ENCODE measurements at regions not wholly inside any gene's neighbourhood (a gene's known extent, or its start where the extent isn't known, plus 50 kb on each side); places are given as distances from the start of the nearest gene placed in this dataset.

GRCh38 chr11:103824116-103824515 lies 212.3 kb upstream of the DDI1 start:
- Histone ChIP-seq H3K27me3 (ENCODE audit: control insufficient read depth in 2 of 2, insufficient read depth in 2 of 2, low read length in 2 of 2) (no peaks in the 10 kb centered on the region), H3K4me2 (ENCODE audit: insufficient read depth, low read length) (no peak overlapping the region), H3K9me3 (replicated peaks; ENCODE audit: control insufficient read depth, insufficient read depth, low read length) (no peaks in the 10 kb centered on the region), H2AFZ (ENCODE audit: low read depth, low read length) (no peak overlapping the region), H3K9ac (replicated peaks; ENCODE audit: extremely low read depth, insufficient read depth, low read length) (no peak overlapping the region), H3K36me3 (ENCODE audit: control insufficient read depth in 2 of 2, extremely low read depth in 1 of 2, insufficient read depth in 2 of 2, low read length in 2 of 2) (no peaks in the 10 kb centered on the region), H3K4me3 (replicated peaks in 1 of 3; ENCODE audit: insufficient read depth in 1 of 3, low read depth in 1 of 3, low read length in 3 of 3) (no peak overlapping the region), H3K79me2 (ENCODE audit: control insufficient read depth, insufficient read depth, low read length) (no peaks in the 10 kb centered on the region), H3K9me1 (replicated peaks; ENCODE audit: control insufficient read depth, extremely low read depth, insufficient read depth, low read length) (no peaks in the 10 kb centered on the region), H4K20me1 (replicated peaks; ENCODE audit: control insufficient read depth, extremely low read depth, insufficient read depth, low read length) (no peaks in the 10 kb centered on the region), H3K27ac (ENCODE audit: insufficient read depth, low read depth, low read length) (no peak overlapping the region), H3K4me1 (ENCODE audit: control insufficient read depth, extremely low read depth, insufficient read depth, low read length) (no peaks in the 10 kb centered on the region)
- ChIA-PET POLR2A (no interaction called here), CTCF (no interaction called here)
- TF ChIP-seq MAX (IDR thresholded peaks at IDR 0.05; ENCODE audit: insufficient read depth, insufficient read length) (no peak), POLR2AphosphoS5 (IDR thresholded peaks at IDR 0.05; ENCODE audit: insufficient read depth, low read depth, low read length) (no peak), MYC (IDR thresholded peaks at IDR 0.05; ENCODE audit: low read depth, low read length) (no peak), GATA2 (IDR thresholded peaks at IDR 0.05; ENCODE audit: insufficient read depth, insufficient read length, low read depth, low read length) (no peak), JUN (IDR thresholded peaks at IDR 0.05; ENCODE audit: borderline replicate concordance, insufficient read depth, insufficient read length, low read depth) (no peak), FOS (IDR thresholded peaks at IDR 0.05; ENCODE audit: borderline replicate concordance, insufficient read depth, low read length) (no peak), EZH2 (IDR thresholded peaks at IDR 0.05; ENCODE audit: borderline replicate concordance, low read depth, low read length, severe bottlenecking) (no peak), POLR2A (IDR thresholded peaks at IDR 0.05; ENCODE audit: low read depth, low read length) (no peak), CTCF (IDR thresholded peaks at IDR 0.05; ENCODE audit: extremely low read depth in 1 of 2, insufficient read depth in 1 of 2, low read depth in 1 of 2, low read length in 2 of 2) (no peak)
- intact Hi-C loops (cut with micrococcal nuclease), result no loop called here
- BruUV-seq (replicated peaks), result no TSS peak
- DNase-seq (ENCODE audit: low read depth, low spot score) (peak; percentile 17), FAIRE-seq (no peak)
- dilution Hi-C loops (cut with MboI; ENCODE audit: extremely low pct_ligation_motif_present, low sequenced_read_pairs), result no loop called here
